Natural killer cell (primary cell): ENCODE measurements at regions not wholly inside any gene's neighbourhood (a gene's known extent, or its start where the extent isn't known, plus 50 kb on each side); places are given as distances from the start of the nearest gene placed in this dataset.

ENCODE experiments used
- ATAC-seq, 3 donors: fragments of 150-1000 bp in 2 of 3; fragments of 200-7000 bp in 1 of 3; cut with Tn5 transposase; 1 replicate in 1 of 3; 2 replicates in 2 of 3; pipeline ENCODE4 v1.10.0; 2021; ENCODE audit warnings: mild to moderate bottlenecking in 2 of 3, moderate library complexity in 2 of 3
- DNase-seq, 2 donors: peaks; one replicate each; pipeline versions ENCODE4 v3.0.0 to v3.0.0-alpha.2; 2013 to 2021; ENCODE audit warnings: mixed read lengths in 1 of 2
- H3K27ac ChIP-seq: one replicate; pipeline ENCODE4 v1.5.1; 2013; ENCODE audit warnings: mild to moderate bottlenecking, low read length
- H3K27me3 ChIP-seq: one replicate; pipeline ENCODE4 v1.6.1; 2013; ENCODE audit warnings: low read length; ENCODE audit not compliant: control insufficient read depth, insufficient read depth
- H3K36me3 ChIP-seq: one replicate; pipeline ENCODE4 v1.6.1; 2013; ENCODE audit warnings: low read length; ENCODE audit not compliant: control insufficient read depth, insufficient read depth
- H3K4me1 ChIP-seq: one replicate; pipeline ENCODE4 v1.6.1; 2013; ENCODE audit warnings: low read length; ENCODE audit not compliant: control insufficient read depth, insufficient read depth
- H3K4me3 ChIP-seq: one replicate; pipeline ENCODE4 v1.5.1; 2013; ENCODE audit warnings: low read length
- H3K9me3 ChIP-seq: one replicate; pipeline ENCODE4 v1.6.1; 2013; ENCODE audit warnings: low read length; ENCODE audit not compliant: control insufficient read depth, insufficient read depth
- H3K27ac Mint-ChIP-seq, 2 donors: one replicate each; pipeline ENCODE4 v1.8.0; 2022; ENCODE audit warnings: mild to moderate bottlenecking in 2 of 2, mixed read lengths in 2 of 2, moderate library complexity in 1 of 2
- H3K27me3 Mint-ChIP-seq, 2 donors: one replicate each; pipeline ENCODE4 v1.8.0; 2022; ENCODE audit warnings: low read depth in 2 of 2, mixed read lengths in 2 of 2
- H3K36me3 Mint-ChIP-seq: one replicate; pipeline ENCODE4 v1.8.0; 2022; ENCODE audit warnings: mixed read lengths
- H3K4me1 Mint-ChIP-seq, 2 donors: one replicate each; pipeline ENCODE4 v1.8.0; 2022; ENCODE audit warnings: mixed read lengths in 2 of 2
- H3K4me3 Mint-ChIP-seq: one replicate; pipeline ENCODE4 v1.8.0; 2022; ENCODE audit warnings: mild to moderate bottlenecking, moderate library complexity, mixed read lengths
- H3K9me3 Mint-ChIP-seq, 2 donors: one replicate each; pipeline ENCODE4 v1.8.0; 2022; ENCODE audit warnings: mixed read lengths in 2 of 2
- CTCF ChIP-seq: fragments of 200-600 bp; IDR thresholded peaks from one replicate; pipeline ENCODE4 v1.8.0; 2022; ENCODE audit warnings: antibody characterized with exemption
- WGBS: methylation state at CpG from one replicate; pipeline ENCODE4 v1.1.7; 2013; ENCODE audit warnings: missing lambda C conversion rate; ENCODE audit not compliant: insufficient coverage; 5-methylcytosine and 5-hydroxymethylcytosine counted together
- intact Hi-C: fragments of 100-400 bp; cut with micrococcal nuclease; formaldehyde crosslinking; loops from one replicate; pipeline ENCODE4 v1.14.2; 2022

- no peaks in the 10 kb centered on the region for H3K4me1 ChIP-seq
- ATAC-seq, result no peak
- no peak for DNase-seq
- intact Hi-C loops, result no loop called here
- no peak overlapping the region for H3K27ac Mint-ChIP-seq
- H3K9me3 ChIP-seq, result no peaks in the 10 kb centered on the region
- H3K4me3 ChIP-seq, result no peak overlapping the region
- no peaks in the 10 kb centered on the region for H3K36me3 Mint-ChIP-seq
- no peaks in the 10 kb centered on the region for H3K27me3 Mint-ChIP-seq
- TF ChIP-seq CTCF, result no peak
- no peaks in the 10 kb centered on the region for H3K4me1 Mint-ChIP-seq
- H3K27ac ChIP-seq, result no peak overlapping the region
- peaks cover 11 to 14% of the 10 kb centered on the region in 2 donors for H3K9me3 Mint-ChIP-seq
- H3K4me3 Mint-ChIP-seq, result no peak overlapping the region
- H3K27me3 ChIP-seq, result no peaks in the 10 kb centered on the region
- no peaks in the 10 kb centered on the region for H3K36me3 ChIP-seq
These were observed 204.8 kb upstream of the MAGI2 start for GRCh38 chr7:79658304-79658703.

GRCh38 chr7:79653136-79653631 lies 199.7 kb upstream of the MAGI2 start:
- 96% methylated on average over 2 of the region's 2 CpGs for WGBS
- Mint-ChIP-seq H3K27me3 (no peaks in the 10 kb centered on the region), H3K27ac (no peak overlapping the region)

GRCh38 chr7:79652619-79653018 lies 199.2 kb upstream of the MAGI2 start:
- no peak for ATAC-seq
- Histone ChIP-seq H3K9me3 (peaks cover 3% of the 10 kb centered on the region), H3K36me3 (no peaks in the 10 kb centered on the region), H3K27me3 (no peaks in the 10 kb centered on the region), H3K4me1 (no peaks in the 10 kb centered on the region), H3K27ac (no peak overlapping the region), H3K4me3 (no peak overlapping the region)
- DNase-seq, result no peak
- TF ChIP-seq CTCF, result no peak
- no peak overlapping the region for H3K4me3 Mint-ChIP-seq
- peaks cover 2 to 17% of the 10 kb centered on the region in 2 donors for H3K9me3 Mint-ChIP-seq
- no peaks in the 10 kb centered on the region for H3K36me3 Mint-ChIP-seq
- H3K27ac Mint-ChIP-seq, result no peak overlapping the region
- H3K27me3 Mint-ChIP-seq, result no peaks in the 10 kb centered on the region
- WGBS, result 78% methylated on average over 2 of the region's 2 CpGs
- intact Hi-C loops, result no loop called here
- H3K4me1 Mint-ChIP-seq, result no peaks in the 10 kb centered on the region

More at GRCh38 chr7:79653136-79653631, 199.7 kb upstream of the MAGI2 start:
- Mint-ChIP-seq H3K36me3 (no peaks in the 10 kb centered on the region), H3K4me1 (no peaks in the 10 kb centered on the region), H3K4me3 (no peak overlapping the region), H3K9me3 (peaks cover 4 to 17% of the 10 kb centered on the region in 2 donors)
- intact Hi-C loops, result no loop called here
- no peaks in the 10 kb centered on the region for H3K27me3 ChIP-seq
- H3K4me1 ChIP-seq, result no peaks in the 10 kb centered on the region
- DNase-seq (no peak), ATAC-seq (no peak)
- TF ChIP-seq CTCF, result no peak
- H3K9me3 ChIP-seq, result peaks cover 3% of the 10 kb centered on the region
- H3K4me3 ChIP-seq, result no peak overlapping the region
- H3K36me3 ChIP-seq, result no peaks in the 10 kb centered on the region
- no peak overlapping the region for H3K27ac ChIP-seq

- H3K36me3 ChIP-seq, result no peaks in the 10 kb centered on the region
- Mint-ChIP-seq H3K27me3 (no peaks in the 10 kb centered on the region), H3K4me1 (no peaks in the 10 kb centered on the region), H3K36me3 (no peaks in the 10 kb centered on the region), H3K9me3 (peaks cover 5 to 27% of the 10 kb centered on the region in 2 donors), H3K27ac (no peak overlapping the region), H3K4me3 (no peak overlapping the region)
- H3K27ac ChIP-seq, result no peak overlapping the region
- peaks cover 3% of the 10 kb centered on the region for H3K9me3 ChIP-seq
- H3K4me3 ChIP-seq, result no peak overlapping the region
- WGBS, result 94% methylated on average over 8 of the region's 8 CpGs
- intact Hi-C loops, result no loop called here
- H3K27me3 ChIP-seq, result no peaks in the 10 kb centered on the region
- TF ChIP-seq CTCF, result no peak
- DNase-seq (no peak), ATAC-seq (no peak)
- no peaks in the 10 kb centered on the region for H3K4me1 ChIP-seq
These were observed 194.2 kb upstream of the MAGI2 start for GRCh38 chr7:79647711-79648110.
